A549 (cell line): ENCODE measurements at regions not wholly inside any gene's neighbourhood (a gene's known extent, or its start where the extent isn't known, plus 50 kb on each side); places are given as distances from the start of the nearest gene placed in this dataset.

Experiments
- ATAC-seq, 2 experiments: fragments of 200-7000 bp in 1 of 2; fragments of >200 bp in 1 of 2; cut with Nextera tagmentation in 1 of 2; cut with Tn5 transposase in 1 of 2; 3 replicates each; pipeline versions ENCODE4 v1.8.0 to v1.9.1; 2018 to 2020; ENCODE audit warnings: mild to moderate bottlenecking in 1 of 2, moderate library complexity in 1 of 2
- CTCF ChIA-PET: fragments of 300-600 bp; sonication (Branson Sonifier 250); formaldehyde crosslinking; extraction: SDS; loops from one replicate; lab custom pipeline; 2021; ENCODE audit warnings: antibody characterized with exemption, inconsistent platforms; lab: Yijun Ruan, JAX
- POLR2A ChIA-PET: fragments of 350-600 bp; formaldehyde crosslinking; extraction: SDS; loops from one replicate; lab custom pipeline; 2021; ENCODE audit warnings: antibody characterized with exemption, inconsistent platforms; lab: Yijun Ruan, JAX
- DNase-seq, 2 experiments: peaks; one replicate each; pipeline versions ENCODE4 v3.0.0 to v3.0.0-alpha.2; 2011 to 2016; ENCODE audit warnings: low read depth in 1 of 2, low spot score in 1 of 2
- FAIRE-seq: peaks from 2 replicates; lab custom pipeline; 2011; peaks lifted over from hg19 to GRCh38; lab: Jason Lieb, UNC
- H3K27ac ChIP-seq, 2 experiments: fragments of >200 bp; sonication (Bioruptor Twin); formaldehyde crosslinking; 3 replicates each; pipeline ENCODE4 v1.5.1; 2016 to 2017
- H3K4me1 ChIP-seq: fragments of >200 bp; sonication (Bioruptor Twin); formaldehyde crosslinking; 3 replicates; pipeline ENCODE4 v1.6.1; 2016
- H3K4me2 ChIP-seq: fragments of >200 bp; sonication (Bioruptor Twin); formaldehyde crosslinking; 3 replicates; pipeline ENCODE4 v1.6.1; 2016
- H3K4me3 ChIP-seq: fragments of >200 bp; sonication (Bioruptor Twin); formaldehyde crosslinking; 3 replicates; pipeline ENCODE4 v1.5.1; 2016
- H3K9me3 ChIP-seq: fragments of >200 bp; sonication (Bioruptor Twin); formaldehyde crosslinking; 3 replicates; pipeline ENCODE4 v1.6.1; 2016
- CBX2 ChIP-seq: fragments of 200-600 bp; sonication (generic); IDR thresholded peaks from 2 replicates; pipeline ENCODE4 v1.6.1; 2016; ENCODE audit warnings: low read depth, mild to moderate bottlenecking, borderline replicate concordance
- CEBPB ChIP-seq, 2 experiments: fragments of >200 bp in 1 of 2; sonication (Bioruptor Twin) in 1 of 2; formaldehyde crosslinking in 1 of 2; IDR thresholded peaks; 2 replicates each; pipeline ENCODE4 v1.6.1; 2012 to 2016
- EHF ChIP-seq: fragments of 250-450 bp; sonication (Bioruptor Pico); IDR thresholded peaks from 2 replicates; pipeline ENCODE4 v1.5.0; 2020; ENCODE audit warnings: mild to moderate bottlenecking
- EHMT2 ChIP-seq: fragments of 200-600 bp; sonication (generic); IDR thresholded peaks from 2 replicates; pipeline ENCODE4 v1.6.1; 2016; ENCODE audit warnings: antibody characterized with exemption, low read depth, mild to moderate bottlenecking, moderate library complexity
- FOSB ChIP-seq: fragments of 250-450 bp; sonication (Bioruptor Pico); IDR thresholded peaks from 2 replicates; pipeline ENCODE4 v1.5.0; 2020; ENCODE audit warnings: mild to moderate bottlenecking, moderate library complexity
- FOXS1 ChIP-seq: fragments of 250-450 bp; sonication (Bioruptor Pico); IDR thresholded peaks from 2 replicates; pipeline ENCODE4 v1.5.0; 2020; ENCODE audit warnings: mild to moderate bottlenecking, moderate library complexity
- HDAC2 ChIP-seq: fragments of 200-600 bp; sonication (generic); IDR thresholded peaks from 2 replicates; pipeline ENCODE4 v1.6.1; 2016
- HEYL ChIP-seq: fragments of 250-450 bp; sonication (Bioruptor Pico); IDR thresholded peaks from 2 replicates; pipeline ENCODE4 v1.8.0; 2021; ENCODE audit warnings: mild to moderate bottlenecking, moderate library complexity
- KDM1A ChIP-seq: fragments of 200-600 bp; sonication (generic); IDR thresholded peaks from 2 replicates; pipeline ENCODE4 v1.6.1; 2016; ENCODE audit warnings: low read depth, mild to moderate bottlenecking
- KDM5A ChIP-seq: fragments of 200-600 bp; sonication (generic); IDR thresholded peaks from 2 replicates; pipeline ENCODE4 v1.6.1; 2016; ENCODE audit warnings: antibody characterized with exemption, mild to moderate bottlenecking
- MAFK ChIP-seq: fragments of 450-650 bp; IDR thresholded peaks from 2 replicates; pipeline ENCODE4 v1.6.1; 2014; ENCODE audit not compliant: partially characterized antibody
- NFE2L2 ChIP-seq: fragments of 150-350 bp; conservative IDR thresholded peaks from 2 replicates; pipeline ENCODE4 v1.6.1; 2014; ENCODE audit warnings: low read length
- NPAS2 ChIP-seq: fragments of 250-450 bp; sonication (Bioruptor Pico); IDR thresholded peaks from 2 replicates; pipeline ENCODE4 v1.8.0; 2022; ENCODE audit warnings: mild to moderate bottlenecking, moderate library complexity, borderline replicate concordance
- NR3C1 ChIP-seq: fragments of >200 bp; sonication (Bioruptor Twin); formaldehyde crosslinking; IDR thresholded peaks from 3 replicates; pipeline ENCODE4 v1.6.1; 2017
- PHF8 ChIP-seq: fragments of 200-600 bp; sonication (generic); IDR thresholded peaks from 2 replicates; pipeline ENCODE4 v1.6.1; 2016; ENCODE audit warnings: low read depth, mild to moderate bottlenecking, antibody characterized with exemption, moderate library complexity, borderline replicate concordance
- POLR2AphosphoS2 ChIP-seq: conservative IDR thresholded peaks from 2 replicates; pipeline ENCODE4 v1.6.1; 2012; ENCODE audit warnings: low read length, improper control_type of control experiment, inconsistent platforms
- RARB ChIP-seq: fragments of 250-450 bp; sonication (Bioruptor Pico); IDR thresholded peaks from 2 replicates; pipeline ENCODE4 v1.8.0; 2021; ENCODE audit warnings: mild to moderate bottlenecking, moderate library complexity
- RFX5 ChIP-seq: fragments of 450-650 bp; IDR thresholded peaks from 2 replicates; pipeline ENCODE4 v1.7.1; 2014; ENCODE audit warnings: antibody characterized with exemption, mild to moderate bottlenecking, moderate library complexity
- SMC3 ChIP-seq: fragments of >200 bp; sonication (Bioruptor Twin); formaldehyde crosslinking; IDR thresholded peaks from 3 replicates; pipeline ENCODE4 v1.6.1; 2018; ENCODE audit warnings: inconsistent platforms
- SREBF2 ChIP-seq: fragments of 450-650 bp; IDR thresholded peaks from 2 replicates; pipeline ENCODE4 v1.6.1; 2014; ENCODE audit warnings: mild to moderate bottlenecking, moderate library complexity
- TFCP2L1 ChIP-seq: fragments of 250-450 bp; sonication (Bioruptor Pico); IDR thresholded peaks from 2 replicates; pipeline ENCODE4 v1.5.0; 2021; ENCODE audit warnings: mild to moderate bottlenecking
- TP53 ChIP-seq: fragments of 250-450 bp; sonication (Bioruptor Pico); IDR thresholded peaks from 2 replicates; pipeline ENCODE4 v1.5.0; 2021; ENCODE audit warnings: mild to moderate bottlenecking, moderate library complexity
- ZC3H11A ChIP-seq: fragments of 450-650 bp; IDR thresholded peaks from 2 replicates; pipeline ENCODE4 v1.6.1; 2014; ENCODE audit warnings: antibody characterized with exemption, mild to moderate bottlenecking
- ZFP36 ChIP-seq: fragments of 450-650 bp; IDR thresholded peaks from 2 replicates; pipeline ENCODE4 v1.6.1; 2014; ENCODE audit warnings: borderline replicate concordance; ENCODE audit not compliant: partially characterized antibody
- WGBS: methylation state at CpG from one replicate; pipeline ENCODE4 v1.1.6; 2017; ENCODE audit errors: missing lambda C conversion rate; 5-methylcytosine and 5-hydroxymethylcytosine counted together
- TF ChIP-seq, protein P1 (sequence below): fragments of 150-350 bp; IDR thresholded peaks from 2 replicates; pipeline ENCODE4 v1.6.1; 2014; ENCODE audit warnings: low read depth, mild to moderate bottlenecking, low read length
- TF ChIP-seq, protein P2 (sequence below): fragments of 450-650 bp; IDR thresholded peaks from 2 replicates; pipeline ENCODE4 v1.6.1; 2014; ENCODE audit warnings: antibody characterized with exemption
- TF ChIP-seq, protein P3 (sequence below): fragments of 250-450 bp; sonication (Bioruptor Pico); IDR thresholded peaks from 2 replicates; pipeline ENCODE4 v1.5.0; 2020; ENCODE audit warnings: low read depth, mild to moderate bottlenecking, moderate library complexity
- TF ChIP-seq, protein P4 (sequence below): fragments of 250-450 bp; sonication (Bioruptor Pico); IDR thresholded peaks from 2 replicates; pipeline ENCODE4 v1.5.0; 2021; ENCODE audit warnings: mild to moderate bottlenecking, moderate library complexity, borderline replicate concordance

DNA sequence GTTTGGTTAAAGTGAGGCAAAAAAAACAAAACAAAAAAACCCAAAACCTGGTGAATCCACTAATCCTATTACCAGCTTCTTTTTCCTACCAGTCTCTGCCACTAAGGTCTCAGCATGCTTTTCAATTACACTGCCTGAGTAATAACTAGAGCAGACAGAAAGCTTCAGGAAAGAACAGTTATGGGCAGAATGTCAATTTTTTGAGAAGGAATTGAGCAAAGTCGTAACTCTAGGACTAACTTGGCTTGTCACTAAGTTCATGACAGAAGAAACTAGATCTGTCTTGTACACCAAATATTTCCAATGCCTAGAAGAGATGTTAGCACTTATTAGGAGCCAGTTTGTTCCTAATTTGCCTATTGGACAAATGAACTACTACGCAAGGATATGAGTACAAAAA, 148.8 kb upstream of the CNOT2 start (continued):
- no peak for TF ChIP-seq PHF8

DNA sequence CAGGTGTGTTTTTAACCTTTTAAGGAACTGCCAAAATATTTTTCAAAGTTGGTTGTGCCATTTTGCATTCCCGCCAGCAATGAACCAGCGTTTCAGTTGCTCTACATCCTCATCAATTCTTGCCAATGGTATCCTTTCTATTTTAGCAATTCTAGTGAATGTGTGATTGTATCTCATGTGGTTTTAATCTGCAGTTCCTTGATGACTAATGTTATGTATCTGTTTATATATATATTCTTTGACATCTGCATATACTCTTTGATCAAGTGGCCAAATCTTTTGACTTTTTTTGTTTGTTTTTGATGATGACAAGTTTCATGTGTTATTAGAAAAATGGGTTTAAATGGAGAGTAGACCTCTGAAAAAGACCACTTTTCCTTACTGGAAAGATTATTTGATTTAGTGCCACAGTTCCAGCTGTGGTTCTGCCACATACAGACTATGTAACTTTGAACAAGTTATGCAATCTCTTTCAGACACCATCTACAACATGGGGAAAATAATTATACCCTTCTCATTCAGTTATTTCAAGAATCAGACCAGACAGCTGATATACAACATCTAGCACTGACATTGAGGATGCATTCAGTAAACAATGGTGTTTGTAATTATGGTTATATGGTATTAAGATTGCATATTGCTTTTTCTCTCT, 146.3 kb upstream of the CNOT2 start:
- DNase-seq (no peak), ATAC-seq (no peak), FAIRE-seq (no peak)
- H3K4me1 ChIP-seq: no peaks in the 10 kb centered on the region
- no peak overlapping the region for H3K4me3 ChIP-seq
- TF ChIP-seq SREBF2: no peak
- TF ChIP-seq, protein P1, sequence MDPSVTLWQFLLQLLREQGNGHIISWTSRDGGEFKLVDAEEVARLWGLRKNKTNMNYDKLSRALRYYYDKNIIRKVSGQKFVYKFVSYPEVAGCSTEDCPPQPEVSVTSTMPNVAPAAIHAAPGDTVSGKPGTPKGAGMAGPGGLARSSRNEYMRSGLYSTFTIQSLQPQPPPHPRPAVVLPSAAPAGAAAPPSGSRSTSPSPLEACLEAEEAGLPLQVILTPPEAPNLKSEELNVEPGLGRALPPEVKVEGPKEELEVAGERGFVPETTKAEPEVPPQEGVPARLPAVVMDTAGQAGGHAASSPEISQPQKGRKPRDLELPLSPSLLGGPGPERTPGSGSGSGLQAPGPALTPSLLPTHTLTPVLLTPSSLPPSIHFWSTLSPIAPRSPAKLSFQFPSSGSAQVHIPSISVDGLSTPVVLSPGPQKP: no peak
- no peak for TF ChIP-seq POLR2AphosphoS2
- TF ChIP-seq TP53: no peak
- TF ChIP-seq, protein P2, sequence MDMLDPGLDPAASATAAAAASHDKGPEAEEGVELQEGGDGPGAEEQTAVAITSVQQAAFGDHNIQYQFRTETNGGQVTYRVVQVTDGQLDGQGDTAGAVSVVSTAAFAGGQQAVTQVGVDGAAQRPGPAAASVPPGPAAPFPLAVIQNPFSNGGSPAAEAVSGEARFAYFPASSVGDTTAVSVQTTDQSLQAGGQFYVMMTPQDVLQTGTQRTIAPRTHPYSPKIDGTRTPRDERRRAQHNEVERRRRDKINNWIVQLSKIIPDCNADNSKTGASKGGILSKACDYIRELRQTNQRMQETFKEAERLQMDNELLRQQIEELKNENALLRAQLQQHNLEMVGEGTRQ: no peak
- TF ChIP-seq ZC3H11A: no peak
- no peak for TF ChIP-seq NR3C1
- WGBS: 65% methylated on average over 2 of the region's 2 CpGs
- no peak overlapping the region for H3K4me2 ChIP-seq
- ChIA-PET CTCF (no interaction called here), POLR2A (no interaction called here)
- H3K27ac ChIP-seq: no peak overlapping the region
- H3K9me3 ChIP-seq: no peaks in the 10 kb centered on the region

DNA sequence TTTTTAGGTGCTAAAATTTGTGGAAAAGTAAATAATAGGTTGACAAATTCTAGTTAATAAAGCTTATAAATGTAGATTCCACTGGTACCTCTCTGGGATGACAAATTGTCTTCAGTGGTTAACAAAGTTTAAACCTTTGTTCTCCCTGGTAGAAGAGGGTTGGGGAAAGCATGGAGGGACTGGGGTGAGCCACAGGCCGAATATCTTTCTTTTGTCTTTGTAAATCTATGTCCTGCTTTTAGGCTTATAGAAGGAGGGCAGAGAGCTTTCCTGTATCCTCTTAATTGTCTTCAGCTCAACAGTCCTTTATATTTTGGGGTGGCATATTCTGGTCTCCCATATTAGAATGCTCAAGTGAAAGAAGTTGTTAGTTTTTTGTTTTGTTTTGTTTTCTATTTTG, 142.2 kb upstream of the CNOT2 start:
- WGBS: 0% methylated on average over 1 of the region's 1 CpG

DNA sequence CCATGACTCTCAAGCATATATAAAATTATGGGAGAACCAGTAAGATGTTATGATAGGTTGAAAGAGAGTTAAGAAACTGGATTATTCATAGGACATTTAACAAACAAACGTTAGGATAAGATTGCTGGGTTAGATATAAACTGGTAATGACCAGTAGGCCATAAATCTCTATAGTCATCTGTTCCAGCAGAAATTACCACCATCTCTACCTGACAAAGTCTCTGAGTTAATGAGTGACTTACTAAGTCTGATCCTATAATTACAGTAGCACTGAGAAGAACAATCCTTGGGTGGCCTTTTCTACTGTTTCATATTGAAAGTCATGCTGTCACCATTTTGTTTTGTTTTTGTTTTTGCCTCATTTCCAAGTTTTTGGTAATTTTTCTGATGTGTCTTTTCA, 136.9 kb upstream of the CNOT2 start:
- Histone ChIP-seq H3K4me2 (no peak overlapping the region), H3K4me1 (no peaks in the 10 kb centered on the region), H3K9me3 (peaks cover 7% of the 10 kb centered on the region; the same call in 1 of the 3 replicates), H3K4me3 (no peak overlapping the region), H3K27ac (no peak overlapping the region)
- ChIA-PET CTCF (no interaction called here), POLR2A (no interaction called here)
- ATAC-seq (no peak), DNase-seq (no peak), FAIRE-seq (no peak)
- no peak for TF ChIP-seq HEYL (CRISPR knock-in tag)
- TF ChIP-seq KDM5A: no peak
- TF ChIP-seq ZFP36: no peak
- no peak for TF ChIP-seq EHF (CRISPR knock-in tag)
- TF ChIP-seq RARB: no peak
- no peak for TF ChIP-seq EHMT2
- TF ChIP-seq KDM1A: no peak
- TF ChIP-seq NPAS2 (CRISPR knock-in tag): no peak
- no peak for TF ChIP-seq FOSB
- TF ChIP-seq, protein P3, sequence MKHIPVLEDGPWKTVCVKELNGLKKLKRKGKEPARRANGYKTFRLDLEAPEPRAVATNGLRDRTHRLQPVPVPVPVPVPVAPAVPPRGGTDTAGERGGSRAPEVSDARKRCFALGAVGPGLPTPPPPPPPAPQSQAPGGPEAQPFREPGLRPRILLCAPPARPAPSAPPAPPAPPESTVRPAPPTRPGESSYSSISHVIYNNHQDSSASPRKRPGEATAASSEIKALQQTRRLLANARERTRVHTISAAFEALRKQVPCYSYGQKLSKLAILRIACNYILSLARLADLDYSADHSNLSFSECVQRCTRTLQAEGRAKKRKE (CRISPR knock-in tag): no peak
- TF ChIP-seq RFX5: no peak
- 0% methylated on average over 1 of the region's 1 CpG for WGBS

More for the DNA sequence above, 142.2 kb upstream of the CNOT2 start:
- no peak for DNase-seq
- Histone ChIP-seq H3K27ac (no peak overlapping the region), H3K4me2 (no peak overlapping the region), H3K9me3 (no peaks in the 10 kb centered on the region), H3K4me3 (no peak overlapping the region)
- FAIRE-seq: no peak
- ATAC-seq: no peak
- TF ChIP-seq TFCP2L1 (CRISPR knock-in tag): no peak
- TF ChIP-seq, protein P4, sequence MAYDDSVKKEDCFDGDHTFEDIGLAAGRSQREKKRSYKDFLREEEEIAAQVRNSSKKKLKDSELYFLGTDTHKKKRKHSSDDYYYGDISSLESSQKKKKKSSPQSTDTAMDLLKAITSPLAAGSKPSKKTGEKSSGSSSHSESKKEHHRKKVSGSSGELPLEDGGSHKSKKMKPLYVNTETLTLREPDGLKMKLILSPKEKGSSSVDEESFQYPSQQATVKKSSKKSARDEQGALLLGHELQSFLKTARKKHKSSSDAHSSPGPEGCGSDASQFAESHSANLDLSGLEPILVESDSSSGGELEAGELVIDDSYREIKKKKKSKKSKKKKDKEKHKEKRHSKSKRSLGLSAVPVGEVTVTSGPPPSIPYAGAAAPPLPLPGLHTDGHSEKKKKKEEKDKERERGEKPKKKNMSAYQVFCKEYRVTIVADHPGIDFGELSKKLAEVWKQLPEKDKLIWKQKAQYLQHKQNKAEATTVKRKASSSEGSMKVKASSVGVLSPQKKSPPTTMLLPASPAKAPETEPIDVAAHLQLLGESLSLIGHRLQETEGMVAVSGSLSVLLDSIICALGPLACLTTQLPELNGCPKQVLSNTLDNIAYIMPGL: no peak
- TF ChIP-seq NR3C1: no peak
- TF ChIP-seq HDAC2: no peak
- no peak for TF ChIP-seq FOXS1 (CRISPR knock-in tag)
- TF ChIP-seq, protein P3 (CRISPR knock-in tag): no peak
- no peak for TF ChIP-seq PHF8
- TF ChIP-seq MAFK: no peak
- no peak for TF ChIP-seq EHF (CRISPR knock-in tag)
- TF ChIP-seq CEBPB (IDR thresholded peaks at IDR 0.05): no peak
- TF ChIP-seq NFE2L2: no peak
- no peak for TF ChIP-seq SMC3
- no peak for TF ChIP-seq CBX2
- TF ChIP-seq, all 56 proteins: peak for 0
- H3K4me1 ChIP-seq: no peaks in the 10 kb centered on the region
- CTCF ChIA-PET: no interaction called here
- POLR2A ChIA-PET: no interaction called here
